HUDEP-2 (cell line): ENCODE measurements at regions not wholly inside any gene's neighbourhood (a gene's known extent, or its start where the extent isn't known, plus 50 kb on each side); places are given as distances from the start of the nearest gene placed in this dataset.

Experiments
- DNase-seq, 76 experiments: peaks; one replicate each; lab custom pipeline; 2025; ENCODE audit not compliant: unreplicated experiment in 76 of 76; lab: John Stamatoyannopoulos, UW

DNA sequence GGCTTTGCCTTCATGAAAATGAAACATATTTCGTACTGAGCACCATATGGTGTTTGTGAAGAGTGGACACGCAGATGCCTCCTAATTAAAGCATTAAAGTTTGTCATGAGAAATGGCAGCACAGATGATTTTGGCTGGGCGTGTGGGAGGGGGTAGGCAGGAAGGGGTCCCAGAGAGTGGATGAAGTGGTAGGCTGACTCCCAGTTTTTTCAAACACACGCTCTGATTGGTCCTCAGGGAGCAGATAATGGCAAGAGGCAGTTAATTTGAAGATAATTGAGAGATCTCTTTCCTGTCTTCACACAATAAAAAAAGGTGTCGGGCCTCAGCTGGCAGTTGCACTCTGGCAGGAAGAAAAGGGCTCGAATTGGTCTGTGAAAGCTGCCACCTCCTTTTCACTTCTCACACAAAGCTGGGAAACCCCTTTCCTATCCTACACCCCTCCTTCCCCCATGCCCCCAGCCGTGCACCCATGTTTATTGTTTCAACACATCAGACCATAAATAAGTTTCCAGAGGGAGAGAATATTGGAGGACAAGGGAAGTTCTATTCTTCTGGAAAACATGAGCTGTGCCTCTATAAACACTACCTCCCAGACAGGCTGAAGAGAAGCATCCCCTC, 429.6 kb downstream of the ARHGEF28 start:
- DNase-seq = no peak

DNA sequence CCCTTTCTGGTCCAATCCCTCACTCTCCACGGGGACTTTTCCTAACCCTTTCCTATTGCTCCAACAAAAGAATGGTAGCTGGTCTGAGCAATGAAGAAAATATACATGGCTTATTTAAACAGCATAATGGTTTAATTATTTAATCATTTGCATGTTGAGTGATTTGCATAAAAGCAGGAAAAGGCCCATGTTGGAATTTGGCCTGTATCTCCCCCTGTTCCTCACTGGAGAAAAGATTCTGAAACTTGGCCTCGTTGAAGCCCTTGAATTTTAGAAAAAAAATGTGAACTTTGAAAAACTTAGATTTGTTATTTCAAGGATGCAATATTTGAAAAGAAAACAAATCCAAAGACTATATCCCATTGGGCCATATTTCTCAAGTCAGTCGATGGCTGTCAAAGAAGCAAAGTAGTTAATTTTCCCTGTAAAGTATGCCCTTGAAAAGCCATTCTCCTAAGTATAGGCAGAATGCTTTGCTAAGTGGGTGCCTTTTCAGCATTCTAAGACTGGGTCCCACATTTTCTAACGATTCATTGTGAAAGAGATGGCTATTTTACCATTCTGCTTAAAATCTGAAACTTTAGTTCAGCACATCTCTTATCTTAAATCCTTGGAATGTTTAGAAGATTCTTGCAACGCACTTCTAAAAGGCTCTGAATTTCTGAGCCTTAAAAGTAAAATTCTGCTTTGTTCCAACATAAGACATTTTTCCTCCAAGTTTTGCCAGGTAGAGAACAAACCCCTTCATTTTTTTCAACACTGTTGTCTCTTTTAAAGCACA, 428.8 kb downstream of the ARHGEF28 start:
- DNase-seq = no peak

DNA sequence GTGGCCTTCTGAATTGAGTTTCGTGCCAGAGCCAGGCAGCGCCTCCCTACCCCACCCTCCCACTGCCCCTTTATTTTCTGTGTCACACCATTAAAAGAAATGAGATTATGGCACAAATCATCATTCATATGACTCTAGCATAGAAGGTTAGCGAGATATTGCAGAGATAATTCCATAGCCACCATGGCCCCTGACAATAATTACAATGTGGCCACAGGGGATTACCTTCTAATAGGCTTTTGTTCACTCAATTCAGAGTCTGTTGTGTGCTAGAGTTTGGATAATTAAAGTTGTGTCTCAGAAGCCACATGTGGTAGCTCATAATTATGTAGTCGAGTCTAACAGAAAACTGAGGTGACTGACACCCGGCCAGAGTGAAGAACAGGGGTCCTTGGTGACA, 428.1 kb downstream of the ARHGEF28 start:
- no peak for DNase-seq

DNA sequence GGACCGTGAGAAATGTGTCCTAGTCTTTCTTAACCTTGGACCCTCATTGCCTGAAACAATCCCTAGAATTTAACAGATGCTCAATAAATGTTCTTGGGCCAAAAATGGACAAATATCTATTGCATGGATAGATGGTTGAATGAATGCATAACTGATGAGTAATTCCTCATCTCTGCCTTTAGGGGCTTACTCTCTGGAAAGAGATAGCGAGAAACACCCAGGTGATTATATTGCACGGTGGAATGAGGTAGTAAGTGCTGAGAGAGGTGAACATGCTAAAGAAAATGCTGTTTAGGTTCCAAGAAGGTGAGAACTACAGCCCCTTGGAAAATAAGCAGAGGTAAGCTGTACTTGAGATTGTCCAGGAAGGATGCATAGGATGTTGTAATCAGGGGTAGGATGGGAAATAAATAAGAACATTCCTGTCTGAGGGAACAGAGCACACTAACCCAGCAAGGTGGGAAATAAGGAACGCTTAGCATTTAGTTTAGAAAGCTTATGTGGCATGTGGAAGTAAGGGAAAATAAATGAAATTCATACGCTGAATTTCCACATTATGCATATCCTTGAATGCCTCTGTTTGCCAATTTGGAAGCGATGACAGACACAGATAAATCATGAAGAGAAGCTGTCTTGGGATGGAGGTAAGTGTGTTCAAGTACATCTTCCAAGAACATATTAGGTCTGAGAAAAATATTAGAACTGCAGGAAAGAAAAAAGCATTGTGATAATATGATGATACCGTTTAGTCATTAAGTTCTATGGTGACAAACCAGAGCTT, 426.6 kb downstream of the ARHGEF28 start:
- no peak for DNase-seq

DNA sequence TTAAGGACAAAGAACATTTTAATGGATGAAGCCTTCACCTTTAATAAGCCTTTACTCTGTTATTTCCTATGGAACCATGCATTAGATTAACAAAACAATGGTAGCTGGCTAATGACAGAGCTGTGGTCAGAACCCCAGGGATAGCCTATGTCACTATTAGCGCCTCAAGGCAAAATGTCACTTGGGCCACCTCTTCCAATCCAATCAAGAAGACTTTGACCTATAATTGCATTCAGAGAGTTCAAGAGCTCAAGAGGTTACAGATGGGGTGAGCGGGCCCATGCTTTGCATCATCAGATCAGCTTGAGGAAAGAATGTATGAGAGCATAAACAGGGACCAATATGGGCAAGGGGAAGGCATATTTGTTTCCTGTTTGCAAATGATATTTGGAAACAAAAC, 425.1 kb downstream of the ARHGEF28 start:
- DNase-seq = no peak

DNA sequence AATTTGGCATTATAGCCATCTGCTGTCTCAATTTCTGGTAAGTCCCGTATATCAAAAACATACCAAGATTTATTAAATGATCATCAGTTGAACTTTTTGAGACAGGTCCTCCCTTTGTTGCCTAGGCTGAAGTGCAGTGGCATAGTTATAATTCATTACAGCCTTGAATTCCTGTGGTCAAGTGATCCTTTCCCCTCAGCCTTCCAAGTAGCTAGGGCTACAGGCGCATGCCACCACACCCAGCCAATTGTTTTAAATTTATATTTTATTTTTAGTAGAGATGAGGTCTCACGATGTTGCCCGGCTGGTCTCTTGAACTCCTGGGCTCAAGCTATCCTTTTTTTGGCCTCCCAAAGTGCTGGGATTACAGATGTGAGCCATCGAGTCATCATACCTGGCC, 418.9 kb downstream of the ARHGEF28 start:
- DNase-seq = no peak

DNA sequence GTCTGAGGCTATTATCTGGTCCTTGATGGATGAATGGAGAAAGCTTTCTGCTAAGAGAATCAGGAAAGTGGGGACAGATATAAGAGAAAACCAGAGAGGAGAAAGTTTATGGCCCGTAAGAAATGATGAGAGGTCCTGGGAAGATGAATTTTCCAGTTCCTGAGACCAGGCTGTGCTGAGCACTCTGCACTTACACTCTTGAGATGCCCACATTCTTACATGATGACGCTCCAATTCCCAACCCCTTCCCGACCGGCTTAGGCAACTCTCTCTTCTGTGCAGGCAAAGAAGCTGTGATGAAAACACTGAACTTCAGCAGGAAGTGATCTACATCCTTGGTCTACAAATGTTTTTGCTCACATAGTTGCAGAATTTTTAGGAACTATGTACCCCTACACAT, 417.0 kb downstream of the ARHGEF28 start:
- no peak for DNase-seq

DNA sequence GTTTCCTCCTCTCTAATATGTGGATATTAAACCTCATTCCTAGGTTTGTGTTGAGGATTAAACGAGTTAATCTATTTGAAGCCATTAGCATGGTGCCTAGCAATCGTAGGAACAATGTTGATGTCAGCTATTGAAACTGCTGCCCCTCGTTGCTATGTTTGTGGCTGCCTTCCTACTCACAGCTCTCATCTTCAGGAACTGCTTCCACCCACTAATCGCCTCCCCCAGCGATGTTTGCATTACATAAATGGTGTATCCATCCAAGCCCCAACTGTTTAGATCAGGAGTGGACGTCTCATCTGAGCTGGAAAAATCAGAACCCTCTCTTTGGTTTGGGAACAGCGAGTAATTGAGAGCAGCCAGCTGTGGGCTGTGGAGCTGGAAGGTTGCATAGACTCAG, 416.6 kb downstream of the ARHGEF28 start:
- no peak for DNase-seq

DNA sequence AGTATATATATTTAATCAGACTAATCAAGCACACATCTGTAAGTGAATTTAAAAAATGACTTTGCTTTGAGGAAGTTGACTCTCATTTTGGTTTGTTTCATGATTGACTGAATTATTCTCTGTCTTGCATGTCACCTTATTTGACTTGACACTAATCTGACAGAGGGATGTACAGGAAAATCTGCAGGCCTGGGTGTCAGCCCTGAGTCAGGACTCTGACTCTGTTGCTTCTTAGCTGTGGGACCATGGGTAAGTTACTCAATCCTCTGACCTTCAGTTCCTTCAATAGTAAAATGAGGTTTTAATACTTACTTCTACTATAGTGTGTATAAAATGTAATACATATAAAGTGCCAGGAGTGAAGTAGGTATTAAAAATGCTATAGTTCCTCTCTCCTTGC, 415.9 kb downstream of the ARHGEF28 start:
- DNase-seq = no peak

DNA sequence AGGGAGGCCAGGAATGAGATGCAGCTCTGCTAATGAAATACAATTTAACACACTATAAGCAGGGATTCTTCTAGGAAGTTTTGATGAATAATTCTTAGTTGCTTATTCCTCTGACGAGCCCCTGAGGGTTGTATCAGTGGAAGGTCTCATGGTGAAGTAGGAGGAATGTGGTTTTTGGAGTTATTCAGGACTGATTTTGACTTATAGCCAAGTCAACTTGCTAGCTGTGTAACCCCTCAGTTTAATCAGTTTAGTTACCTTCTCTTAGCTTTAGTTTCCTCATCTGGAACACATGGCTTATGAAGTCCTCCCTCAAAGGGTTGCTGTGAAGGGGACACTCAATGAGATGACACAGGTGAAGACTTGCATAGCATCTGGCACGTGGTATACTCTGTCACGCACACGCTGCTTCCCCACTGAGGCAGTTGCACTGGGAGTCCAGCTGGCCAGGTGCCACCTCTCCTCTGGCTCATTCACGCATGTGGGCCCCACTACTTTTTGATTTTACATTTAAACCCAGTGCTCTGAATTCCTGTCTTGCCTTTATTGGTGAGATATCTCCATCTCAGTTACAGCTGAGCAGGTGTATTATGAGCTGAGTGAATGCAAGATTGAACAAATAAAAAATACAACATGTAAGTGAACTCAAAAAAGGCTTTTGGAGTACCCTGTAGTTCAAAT, 415.0 kb downstream of the ARHGEF28 start:
- no peak for DNase-seq

DNA sequence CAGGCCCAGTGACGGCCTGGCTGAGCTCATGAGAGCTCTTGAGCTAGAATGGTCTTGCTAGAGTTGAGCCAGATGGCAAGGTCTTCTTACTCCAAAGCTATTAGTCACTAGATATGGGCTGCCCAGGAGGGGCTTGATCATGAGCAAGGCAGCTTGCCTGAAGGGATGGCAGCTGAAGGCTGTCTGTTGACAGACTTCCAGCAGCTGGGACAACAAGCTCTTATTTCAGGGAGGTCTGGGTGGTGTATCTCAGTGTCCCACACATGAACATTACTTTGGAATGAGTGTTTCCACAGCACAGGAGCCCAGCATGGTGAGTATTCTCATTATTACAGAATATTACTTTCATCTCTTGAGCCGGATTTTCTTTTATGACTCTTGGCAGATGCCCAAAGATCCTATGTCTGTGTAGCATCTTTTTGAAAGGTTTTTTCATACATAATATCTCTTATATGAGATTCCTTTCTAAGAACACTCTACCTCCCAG, 414.1 kb downstream of the ARHGEF28 start:
- DNase-seq = no peak

DNA sequence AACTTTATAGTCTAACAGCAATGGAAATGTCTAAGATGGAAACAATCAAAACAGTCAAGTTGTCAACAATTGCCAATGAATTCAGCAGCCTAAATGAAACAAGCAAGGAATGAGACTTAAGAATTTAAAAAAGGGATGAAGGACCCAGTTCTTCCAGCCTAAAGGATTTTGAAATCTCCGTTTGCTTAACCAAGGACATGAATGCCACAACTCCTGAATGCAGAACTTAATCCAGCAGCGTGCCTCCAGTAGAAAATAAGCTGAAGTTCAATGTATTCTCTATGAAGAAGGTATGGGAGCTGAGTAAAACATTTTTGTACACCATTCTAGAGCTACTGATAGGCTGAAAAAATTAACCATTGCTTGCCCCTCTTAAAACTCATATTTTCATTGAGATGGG, 411.3 kb downstream of the ARHGEF28 start:
- DNase-seq = no peak

DNA sequence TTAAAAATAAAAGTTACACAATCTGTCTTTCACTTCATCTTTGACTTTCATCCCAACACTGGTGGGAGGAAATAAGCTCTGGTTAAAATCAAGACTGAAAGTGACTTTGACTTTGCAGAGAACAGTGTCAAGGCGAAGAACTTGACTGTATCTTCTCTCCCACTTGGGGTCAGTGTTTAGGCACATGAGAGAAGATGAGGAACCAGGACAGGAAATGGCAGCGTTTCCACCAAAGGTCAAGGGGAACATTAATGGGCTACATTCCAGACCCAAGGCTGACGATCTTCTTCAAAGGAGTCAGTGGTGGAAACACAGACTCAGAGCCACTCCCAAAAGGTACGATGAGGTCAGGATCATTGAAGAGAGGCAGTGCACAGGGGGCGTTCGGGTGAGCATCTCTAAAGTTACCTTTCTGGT, 409.5 kb downstream of the ARHGEF28 start:
- DNase-seq = peak in 2 of 76 experiments; percentile 1

DNA sequence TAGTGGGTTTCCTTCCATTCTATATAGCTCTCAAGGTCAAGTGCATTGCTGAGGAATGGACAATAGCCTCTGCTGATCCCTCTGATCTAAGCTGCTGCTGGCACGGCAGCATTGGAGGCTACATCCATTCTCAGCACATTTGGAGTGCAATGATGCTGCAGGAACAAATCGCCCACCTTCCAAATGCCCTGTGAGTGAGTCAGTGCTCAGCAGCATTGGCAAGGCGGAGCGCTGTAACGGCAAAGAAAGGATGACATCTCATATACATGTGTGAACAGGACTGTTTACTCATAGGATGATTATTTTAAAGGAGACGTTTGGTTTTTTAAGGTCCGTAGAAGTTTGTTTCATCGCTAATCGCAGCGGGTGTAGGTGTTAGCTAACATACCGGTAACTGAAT, 408.7 kb downstream of the ARHGEF28 start:
- DNase-seq = no peak

DNA sequence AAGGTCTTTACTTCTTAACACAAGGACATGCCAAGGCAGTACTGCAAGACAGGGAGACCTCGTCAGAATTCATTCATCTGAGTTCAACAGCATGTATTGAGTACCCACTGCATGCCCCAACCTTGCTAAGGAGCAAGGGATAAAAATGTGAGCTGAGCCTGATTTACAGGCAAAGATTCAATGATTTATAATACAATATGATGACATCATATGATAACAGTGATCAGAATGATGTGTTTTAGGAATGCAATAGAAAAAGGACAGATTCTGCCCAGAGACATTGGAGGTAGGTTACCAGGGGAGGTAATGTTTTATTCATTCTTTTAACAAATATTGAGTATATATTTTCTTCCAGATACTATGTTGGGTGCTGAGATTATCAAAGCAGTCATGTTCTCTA, 406.6 kb downstream of the ARHGEF28 start:
- DNase-seq = no peak

DNA sequence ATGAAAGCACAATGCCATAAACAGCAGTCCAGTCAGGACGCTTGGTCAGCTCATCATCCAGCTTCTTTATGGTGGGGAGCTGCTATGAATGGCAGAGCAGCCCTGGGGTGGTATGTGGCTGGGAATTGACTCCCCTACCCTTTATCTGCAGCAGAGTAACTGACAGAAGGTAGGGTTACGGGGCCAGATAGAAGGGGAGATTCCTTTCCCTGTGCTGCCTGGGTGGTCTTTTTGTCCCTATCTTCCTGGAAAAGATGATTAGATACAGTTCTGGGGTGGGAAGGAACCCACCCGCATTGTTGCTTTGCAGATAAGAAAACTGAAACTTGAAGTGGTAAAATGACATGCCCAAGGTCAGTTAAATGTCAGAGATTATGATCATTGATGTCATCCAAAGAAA, 405.5 kb downstream of the ARHGEF28 start:
- no peak for DNase-seq

DNA sequence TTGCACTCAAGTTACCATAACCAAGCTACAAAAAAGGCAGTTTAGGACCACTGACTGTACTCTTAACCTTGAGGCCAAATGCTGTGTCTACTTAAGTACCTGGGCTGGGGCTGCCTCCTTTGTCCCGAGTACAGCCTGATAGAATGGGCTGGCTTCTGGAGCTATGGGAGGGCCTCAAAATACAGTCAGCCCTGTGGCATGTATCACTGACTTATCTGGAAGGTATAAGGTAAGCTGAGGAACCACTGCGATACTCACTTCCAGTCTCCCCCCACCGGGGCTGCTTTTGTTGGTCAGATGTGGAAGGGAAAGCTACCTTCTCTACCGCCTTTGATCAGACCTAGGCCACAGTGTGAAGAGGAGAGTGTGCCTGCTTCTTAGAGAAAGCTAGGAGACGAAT, 404.8 kb downstream of the ARHGEF28 start:
- DNase-seq = no peak

DNA sequence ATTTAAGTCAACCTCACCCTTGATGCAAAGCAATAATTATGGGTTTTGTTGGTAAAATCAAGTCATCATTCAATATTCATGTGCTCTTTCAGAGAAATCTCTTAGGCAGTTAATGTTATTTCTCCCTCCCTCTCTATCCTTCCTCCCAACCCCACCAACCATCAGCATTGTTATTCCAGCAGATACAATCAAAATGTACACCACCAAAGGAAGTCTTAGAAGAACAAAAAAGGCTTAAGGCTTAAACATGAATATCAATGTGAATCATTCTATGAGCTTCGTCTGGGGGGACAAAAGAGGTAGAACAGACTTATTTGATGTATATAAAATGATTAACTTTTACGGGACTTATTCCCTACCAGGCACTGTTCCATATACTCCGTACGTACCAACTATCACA, 404.4 kb downstream of the ARHGEF28 start:
- DNase-seq = no peak

DNA sequence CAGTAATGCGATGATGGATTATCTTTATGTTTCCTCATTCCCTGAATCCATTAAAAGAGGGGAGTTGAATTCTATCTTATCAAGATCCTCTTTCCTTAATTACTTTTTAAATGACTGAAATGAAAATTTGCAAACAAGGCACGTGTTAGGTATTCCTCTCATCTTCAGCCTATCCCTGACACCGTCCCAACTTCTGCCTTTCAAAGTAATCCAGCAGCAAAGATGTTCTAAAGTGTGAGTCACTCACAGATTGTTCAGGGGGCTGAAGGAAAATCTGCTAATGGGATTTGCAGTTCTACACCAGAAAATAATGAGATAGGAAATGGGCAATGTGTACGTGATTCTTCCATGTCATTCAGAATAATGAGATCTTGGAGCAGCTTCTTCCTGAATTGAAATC, 403.0 kb downstream of the ARHGEF28 start:
- no peak for DNase-seq

DNA sequence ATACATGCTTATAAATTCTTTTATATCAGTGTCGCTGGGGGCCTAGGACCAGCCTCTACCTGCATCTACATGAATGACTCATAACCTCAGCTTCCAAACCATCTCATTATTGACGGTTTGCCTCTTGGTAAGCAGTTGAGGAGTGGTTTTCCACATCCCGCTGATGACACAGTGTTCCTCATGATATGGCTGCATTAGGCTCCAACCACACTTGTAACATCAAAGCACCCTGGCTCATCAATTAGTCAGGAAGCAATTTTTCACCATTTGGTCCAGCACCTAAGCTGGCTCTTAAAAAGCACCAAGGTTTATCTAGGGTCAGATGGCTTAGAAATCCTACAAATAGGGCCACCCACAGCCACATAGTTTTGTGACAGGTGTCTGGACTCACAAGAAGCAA, 402.4 kb downstream of the ARHGEF28 start:
- no peak for DNase-seq

DNA sequence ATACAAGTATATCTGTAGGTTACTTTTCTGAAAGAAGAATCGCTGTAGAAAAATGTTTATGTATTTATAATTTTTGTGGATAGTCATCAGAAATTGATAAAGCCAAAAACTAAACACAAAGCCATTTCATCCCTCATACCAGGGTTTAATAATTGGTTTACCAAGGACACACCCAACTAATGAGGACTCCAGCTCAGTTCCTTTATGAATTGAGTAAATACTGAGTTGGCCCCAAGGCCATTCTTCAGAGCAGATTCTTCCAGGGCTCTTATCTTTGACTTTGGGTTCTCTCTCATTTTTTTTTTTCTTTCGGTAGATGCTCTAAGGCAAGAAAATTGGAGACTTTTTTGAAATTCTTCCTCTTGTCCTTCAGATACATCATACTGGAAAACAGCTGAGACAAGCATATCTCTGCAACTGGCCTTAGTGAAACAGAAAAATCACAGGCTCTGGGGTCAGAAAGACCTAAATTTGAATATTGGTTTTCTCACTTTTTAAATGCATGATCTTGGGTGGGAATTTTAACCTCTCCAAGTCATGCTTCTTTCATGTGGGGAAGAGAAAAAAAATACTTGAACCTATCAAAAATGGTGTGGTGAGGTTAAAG, 401.8 kb downstream of the ARHGEF28 start:
- DNase-seq = no peak
